CD4-positive, alpha-beta memory T cell (primary cell): ENCODE measurements at regions not wholly inside any gene's neighbourhood (a gene's known extent, or its start where the extent isn't known, plus 50 kb on each side); places are given as distances from the start of the nearest gene placed in this dataset.
A peak's percentile ranks its signal among the peaks of the same experiment; 100 is the strongest.

Source experiments
- CTCF ChIA-PET: fragments of 350-600 bp; sonication (Branson Sonifier 250); formaldehyde crosslinking; loops from one replicate; lab custom pipeline; 2021; ENCODE audit warnings: inconsistent platforms; ENCODE audit not compliant: partially characterized antibody; lab: Charles Lee
- POLR2A ChIA-PET: fragments of 350-600 bp; sonication (Branson Sonifier 250); formaldehyde crosslinking; loops from one replicate; lab custom pipeline; 2021; ENCODE audit not compliant: partially characterized antibody; lab: Charles Lee
- DNase-seq, 5 donors: peaks; one replicate each; pipeline versions ENCODE4 v3.0.0 to v3.0.0-alpha.2; 2020 to 2022; ENCODE audit warnings: mixed read lengths in 1 of 5
- H3K27ac ChIP-seq: one replicate; pipeline ENCODE4 v1.7.0; 2013; ENCODE audit warnings: low read depth, low read length
- H3K27me3 ChIP-seq: 2 replicates; pipeline ENCODE4 v1.7.0; 2013; ENCODE audit warnings: mild to moderate bottlenecking, low read length, moderate library complexity; ENCODE audit not compliant: insufficient read depth
- H3K36me3 ChIP-seq: 2 replicates; pipeline ENCODE4 v1.7.0; 2013; ENCODE audit warnings: mild to moderate bottlenecking, low read length, moderate library complexity; ENCODE audit not compliant: insufficient read depth
- H3K4me1 ChIP-seq: 2 replicates; pipeline ENCODE4 v1.7.0; 2013; ENCODE audit warnings: mild to moderate bottlenecking, low read length, moderate library complexity; ENCODE audit not compliant: insufficient read depth
- H3K4me3 ChIP-seq, 2 donors: one replicate each; pipeline ENCODE4 v1.7.0; 2013; ENCODE audit warnings: low read length in 2 of 2, mild to moderate bottlenecking in 1 of 2
- H3K9me3 ChIP-seq, 2 donors: one replicate each; pipeline ENCODE4 v1.7.0; 2013; ENCODE audit warnings: low read length in 2 of 2, control low read depth in 1 of 2; ENCODE audit not compliant: control insufficient read depth in 1 of 2
- H3K27ac Mint-ChIP-seq, 7 donors: one replicate each; pipeline ENCODE4 v1.8.0; 2020 to 2021; ENCODE audit warnings: mixed read lengths in 7 of 7, mild to moderate bottlenecking in 6 of 7, inconsistent platforms in 3 of 7, moderate library complexity in 3 of 7
- H3K27me3 Mint-ChIP-seq, 2 donors: one replicate each; pipeline ENCODE4 v1.8.0; 2020 to 2021; ENCODE audit warnings: mixed read lengths in 2 of 2
- H3K36me3 Mint-ChIP-seq, 2 donors: one replicate each; pipeline ENCODE4 v1.8.0; 2020 to 2021; ENCODE audit warnings: mixed read lengths in 2 of 2, inconsistent platforms in 1 of 2, mild to moderate bottlenecking in 1 of 2
- H3K4me1 Mint-ChIP-seq, 4 donors: one replicate each; pipeline ENCODE4 v1.8.0; 2020 to 2021; ENCODE audit warnings: mixed read lengths in 4 of 4, mild to moderate bottlenecking in 1 of 4
- H3K4me3 Mint-ChIP-seq, 8 donors: one replicate each; pipeline ENCODE4 v1.8.0; 2020 to 2021; ENCODE audit warnings: mixed read lengths in 8 of 8, mild to moderate bottlenecking in 7 of 8, moderate library complexity in 6 of 8, inconsistent platforms in 3 of 8
- H3K9me3 Mint-ChIP-seq, 8 donors: one replicate each; pipeline ENCODE4 v1.8.0; 2020 to 2021; ENCODE audit warnings: mixed read lengths in 8 of 8, mild to moderate bottlenecking in 5 of 8, inconsistent platforms in 3 of 8, moderate library complexity in 1 of 8
- intact Hi-C: fragments of 100-400 bp; cut with micrococcal nuclease; formaldehyde crosslinking; loops from one replicate; pipeline ENCODE4 v1.15.1; 2023

- Histone ChIP-seq H3K4me3 (no peak overlapping the region), H3K9me3 (peaks cover 0 to 5% of the 10 kb centered on the region in 2 donors), H3K27ac (no peak overlapping the region), H3K27me3 (no peaks in the 10 kb centered on the region), H3K4me1 (no peaks in the 10 kb centered on the region), H3K36me3 (no peaks in the 10 kb centered on the region)
- ChIA-PET CTCF (no interaction called here), POLR2A (no interaction called here)
- no peak for DNase-seq
- Mint-ChIP-seq H3K4me1 (peaks cover 0 to 5% (median under 1%) of the 10 kb centered on the region in 4 donors), H3K4me3 (no peak overlapping the region), H3K27me3 (no peaks in the 10 kb centered on the region), H3K9me3 (peaks cover 0 to 14% (median 3%) of the 10 kb centered on the region in 8 donors), H3K36me3 (peaks cover 0 to 5% of the 10 kb centered on the region in 2 donors), H3K27ac (no peak overlapping the region)
- intact Hi-C loops = no loop called here
Observed at GRCh38 chr22:49549256-49550140, 278.2 kb downstream of the BRD1 start.

GRCh38 chr22:49548356-49549202 is 279.1 kb downstream of the BRD1 start:
- Histone ChIP-seq H3K9me3 (peaks cover 0 to 5% of the 10 kb centered on the region in 2 donors), H3K4me3 (no peak overlapping the region), H3K27me3 (no peaks in the 10 kb centered on the region), H3K36me3 (no peaks in the 10 kb centered on the region), H3K27ac (no peak overlapping the region), H3K4me1 (no peaks in the 10 kb centered on the region)
- Mint-ChIP-seq H3K4me1 (peaks cover 0 to 5% (median under 1%) of the 10 kb centered on the region in 4 donors), H3K4me3 (no peak overlapping the region), H3K9me3 (peaks cover 0 to 14% (median 3%) of the 10 kb centered on the region in 8 donors), H3K27me3 (no peaks in the 10 kb centered on the region), H3K27ac (no peak overlapping the region), H3K36me3 (peaks cover 0 to 5% of the 10 kb centered on the region in 2 donors)
- ChIA-PET CTCF (no interaction called here), POLR2A (no interaction called here)
- intact Hi-C loops = no loop called here
- DNase-seq = no peak

GRCh38 chr22:49547751-49548239 is 279.9 kb downstream of the BRD1 start:
- H3K27ac ChIP-seq = no peak overlapping the region
- Mint-ChIP-seq H3K9me3 (peaks cover 0 to 14% (median 3%) of the 10 kb centered on the region in 8 donors), H3K4me1 (peaks cover 0 to 5% (median under 1%) of the 10 kb centered on the region in 4 donors), H3K4me3 (no peak overlapping the region), H3K27me3 (no peaks in the 10 kb centered on the region), H3K36me3 (peaks cover 0 to 5% of the 10 kb centered on the region in 2 donors), H3K27ac (no peak overlapping the region)
- H3K9me3 ChIP-seq = peaks cover 0 to 5% of the 10 kb centered on the region in 2 donors
- ChIA-PET CTCF (no interaction called here), POLR2A (no interaction called here)
- no peak for DNase-seq
- H3K4me1 ChIP-seq = no peaks in the 10 kb centered on the region
- intact Hi-C loops = no loop called here
- H3K4me3 ChIP-seq = no peak overlapping the region
- H3K36me3 ChIP-seq = no peaks in the 10 kb centered on the region
- no peaks in the 10 kb centered on the region for H3K27me3 ChIP-seq

GRCh38 chr22:49546811-49547585 is 280.7 kb downstream of the BRD1 start:
- intact Hi-C loops = no loop called here
- DNase-seq = no peak
- H3K4me1 ChIP-seq = no peaks in the 10 kb centered on the region
- Mint-ChIP-seq H3K27me3 (no peaks in the 10 kb centered on the region), H3K36me3 (peaks cover 0 to 5% of the 10 kb centered on the region in 2 donors), H3K4me3 (no peak overlapping the region), H3K27ac (no peak overlapping the region), H3K9me3 (peaks cover 0 to 14% (median 3%) of the 10 kb centered on the region in 8 donors), H3K4me1 (peaks cover 0 to 5% (median under 1%) of the 10 kb centered on the region in 4 donors)
- CTCF ChIA-PET = interaction anchor here (1.2 kb wide), 1 partner anchor 9 kb away, joined by 3 read pairs; no protein-coding TSS in a partner anchor
- POLR2A ChIA-PET = no interaction called here
- H3K36me3 ChIP-seq = no peaks in the 10 kb centered on the region
- H3K9me3 ChIP-seq = peaks cover 0 to 5% of the 10 kb centered on the region in 2 donors
- H3K4me3 ChIP-seq = no peak overlapping the region
- no peak overlapping the region for H3K27ac ChIP-seq
- no peaks in the 10 kb centered on the region for H3K27me3 ChIP-seq

DNA sequence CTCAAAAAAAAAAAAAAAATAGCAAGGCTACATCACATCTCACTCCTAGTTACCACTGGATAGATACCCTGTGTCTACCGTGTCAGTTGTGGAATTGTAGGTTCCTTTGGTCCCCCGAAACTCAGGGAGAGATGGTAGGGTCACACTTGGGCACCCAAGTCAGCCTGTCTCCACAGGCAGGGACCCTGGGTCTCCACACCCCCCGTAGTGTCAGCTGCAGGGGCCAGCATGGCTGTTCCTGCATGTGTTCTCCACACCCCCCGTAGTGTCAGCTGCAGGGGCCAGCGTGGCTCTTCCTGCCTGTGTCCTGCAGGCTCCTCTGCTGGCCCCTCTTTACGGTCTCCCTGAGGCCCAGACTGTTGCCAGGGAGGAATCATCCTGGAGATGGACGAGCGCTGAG is 282.1 kb downstream of the BRD1 start:
- Mint-ChIP-seq H3K4me1 (peaks cover 0 to 4% (median under 1%) of the 10 kb centered on the region in 4 donors), H3K4me3 (no peak overlapping the region), H3K27ac (no peak overlapping the region), H3K36me3 (peaks cover 0 to 3% of the 10 kb centered on the region in 2 donors), H3K27me3 (no peaks in the 10 kb centered on the region), H3K9me3 (peaks cover 0 to 7% (median 2%) of the 10 kb centered on the region in 8 donors)
- Histone ChIP-seq H3K9me3 (no peaks in the 10 kb centered on the region), H3K36me3 (no peaks in the 10 kb centered on the region), H3K27me3 (no peaks in the 10 kb centered on the region), H3K27ac (no peak overlapping the region), H3K4me1 (no peaks in the 10 kb centered on the region), H3K4me3 (no peak overlapping the region)
- ChIA-PET CTCF (no interaction called here), POLR2A (no interaction called here)
- intact Hi-C loops = no loop called here
- no peak for DNase-seq

GRCh38 chr22:49544286-49544685 is 283.4 kb downstream of the BRD1 start:
- no peak overlapping the region for H3K27ac ChIP-seq
- ChIA-PET CTCF (no interaction called here), POLR2A (no interaction called here)
- peaks cover 0 to 3% (median 0%) of the 10 kb centered on the region in 8 donors for H3K9me3 Mint-ChIP-seq
- H3K4me1 Mint-ChIP-seq = peaks cover 0 to 1% (median 0%) of the 10 kb centered on the region in 4 donors
- no peak for DNase-seq
- no peaks in the 10 kb centered on the region for H3K9me3 ChIP-seq
- no peaks in the 10 kb centered on the region for H3K4me1 ChIP-seq
- peak overlapping the region in 1 of 7 donors; percentile 32 for H3K27ac Mint-ChIP-seq
- no peaks in the 10 kb centered on the region for H3K36me3 ChIP-seq
- no peak overlapping the region for H3K4me3 Mint-ChIP-seq
- H3K36me3 Mint-ChIP-seq = peaks cover 0 to 3% of the 10 kb centered on the region in 2 donors
- intact Hi-C loops = no loop called here
- no peak overlapping the region for H3K4me3 ChIP-seq
- H3K27me3 ChIP-seq = no peaks in the 10 kb centered on the region
- H3K27me3 Mint-ChIP-seq = no peaks in the 10 kb centered on the region
